CD4-positive, alpha-beta T cell treated with Interleukin-2 at 100 ng/mL for 4 hours (primary cell): ENCODE measurements at regions not wholly inside any gene's neighbourhood (a gene's known extent, or its start where the extent isn't known, plus 50 kb on each side); places are given as distances from the start of the nearest gene placed in this dataset.

Source experiments
- DNase-seq: peaks from one replicate; pipeline ENCODE4 v3.0.0-alpha.2; 2020; ENCODE audit warnings: low spot score

DNA sequence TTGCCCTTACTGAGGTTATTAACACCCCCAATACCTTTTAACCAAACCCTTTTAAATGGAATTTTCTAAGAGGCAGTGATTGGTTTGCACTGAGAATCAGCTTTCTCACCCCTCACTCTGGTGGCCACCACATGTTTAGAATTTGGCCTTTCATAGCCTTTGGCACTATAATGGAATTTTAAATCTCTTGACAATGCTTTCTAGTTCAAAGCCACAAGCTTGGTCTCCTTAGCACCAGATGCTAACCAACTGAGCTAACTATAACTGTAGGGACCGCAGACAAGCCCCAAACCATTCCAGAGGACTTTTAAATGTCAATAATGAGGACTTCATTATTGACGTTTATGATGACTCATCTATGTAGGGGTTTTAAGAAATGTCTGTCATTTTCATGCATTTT, 238.7 kb upstream of the SNX7 start:
- DNase-seq: no peak

DNA sequence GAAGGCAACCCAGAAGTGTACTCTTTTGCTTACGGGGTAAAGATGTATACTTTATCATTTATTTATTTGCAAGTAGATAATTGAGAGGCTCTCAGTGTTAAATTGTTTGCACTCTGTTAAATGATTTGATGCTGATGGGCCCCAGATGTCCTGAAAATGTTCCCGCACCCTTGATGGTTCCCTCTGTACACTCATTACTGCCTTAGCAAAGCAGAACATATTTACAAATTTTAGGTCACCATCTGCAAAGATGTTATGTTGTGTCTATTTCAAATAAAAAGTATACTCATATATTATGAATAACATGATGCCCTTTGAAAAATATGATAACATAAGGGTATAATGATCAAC, 240.5 kb upstream of the SNX7 start:
- DNase-seq: no peak

DNA sequence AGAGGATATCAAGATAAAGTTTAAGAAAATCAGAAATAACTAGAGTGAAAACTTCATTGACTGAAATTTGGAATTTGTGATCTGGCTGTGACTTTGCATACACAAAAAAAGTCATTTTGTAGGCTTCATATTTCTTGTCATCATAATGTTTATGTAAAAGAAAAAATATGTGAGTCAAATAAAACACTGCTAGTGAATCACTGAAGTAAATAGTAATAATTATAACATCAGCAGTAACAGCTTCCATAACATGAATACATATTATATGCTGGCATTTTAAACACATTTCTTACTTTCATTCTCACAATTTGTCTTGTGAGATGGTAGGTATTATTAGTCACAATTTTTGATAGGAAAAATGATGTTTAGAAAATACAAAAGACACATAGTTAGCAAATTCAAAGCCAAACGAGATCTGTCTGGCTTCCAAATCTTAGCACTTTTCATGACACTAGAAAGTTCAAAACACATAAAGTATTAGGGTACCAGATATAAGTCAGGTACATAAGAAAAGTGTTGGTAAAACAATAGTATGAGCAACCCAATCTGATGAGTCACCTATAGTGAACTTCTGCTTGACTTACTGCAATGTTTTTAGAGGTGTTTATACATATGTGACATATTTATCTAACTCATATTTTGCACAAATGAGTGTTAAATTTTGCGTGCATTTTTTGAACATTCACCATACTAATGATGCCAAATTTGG, 241.0 kb upstream of the SNX7 start:
- no peak for DNase-seq

DNA sequence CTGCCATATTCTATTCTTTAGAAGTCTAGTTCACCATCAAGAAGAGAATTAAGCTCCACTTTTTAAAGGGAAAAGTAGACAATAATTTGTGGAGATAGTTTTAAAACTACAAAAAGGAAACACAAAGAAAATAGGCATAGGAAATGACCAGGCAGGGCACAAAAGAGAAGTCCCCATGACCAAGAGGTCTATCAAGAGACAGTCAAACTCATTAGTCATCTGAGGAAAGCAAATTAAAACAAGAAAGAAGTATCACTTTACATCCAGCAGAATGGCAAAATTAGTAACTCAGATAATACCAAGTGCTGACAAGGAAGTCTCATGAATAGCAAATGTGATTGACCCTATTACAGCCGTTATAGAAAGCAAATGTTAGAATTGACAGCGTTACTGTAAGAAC, 243.7 kb upstream of the SNX7 start:
- DNase-seq: no peak

DNA sequence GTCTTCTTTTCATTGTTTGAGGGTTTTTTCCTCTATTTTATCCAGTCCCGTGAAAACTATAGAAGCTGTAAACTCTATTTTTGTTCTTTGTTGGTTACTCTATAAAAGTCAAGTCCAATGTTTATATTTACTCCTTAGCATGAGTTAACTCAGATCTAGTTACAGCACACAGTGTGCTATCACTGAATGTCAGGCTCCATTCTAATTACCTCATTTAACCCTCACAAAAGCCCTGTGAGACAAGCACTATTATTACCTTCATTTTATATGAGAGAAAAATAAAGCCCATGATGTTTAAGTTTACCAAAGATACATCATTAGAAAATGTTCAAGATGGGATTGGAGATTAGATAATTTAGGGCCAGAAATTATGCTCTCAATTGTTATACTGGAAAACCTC, 251.4 kb upstream of the SNX7 start:
- DNase-seq: no peak

DNA sequence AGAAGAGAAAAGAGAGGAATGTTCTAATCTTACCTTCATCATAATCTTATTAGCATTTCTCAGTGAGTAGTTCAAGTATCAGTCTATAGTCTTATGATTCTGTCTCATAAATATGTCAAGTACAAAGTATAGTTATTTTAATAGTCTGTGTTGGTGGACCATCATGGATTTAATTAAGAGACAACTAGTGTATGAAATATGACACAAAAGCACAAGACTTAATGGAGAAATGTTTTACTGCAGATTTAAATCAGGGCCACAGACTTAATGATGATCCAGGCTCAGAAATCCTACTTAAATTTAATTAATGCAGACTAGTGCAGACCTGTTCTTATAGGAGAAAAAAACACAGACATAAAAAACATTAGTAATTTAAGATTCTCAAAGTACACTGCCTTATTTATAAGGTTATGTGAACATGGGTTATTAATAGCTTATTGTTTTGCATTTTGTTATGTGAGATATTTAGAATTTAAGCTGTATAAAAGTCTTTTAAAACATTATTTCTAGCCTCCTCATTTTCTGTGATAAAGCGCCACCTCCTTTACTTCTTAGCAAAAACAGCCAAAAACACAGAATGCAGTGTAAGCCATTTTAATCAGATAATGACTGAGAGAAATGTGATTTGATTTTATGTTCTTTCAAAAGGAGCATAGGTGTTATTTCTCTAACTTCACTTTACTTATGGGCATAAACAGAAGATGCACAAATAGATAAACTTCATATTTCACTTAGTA, 255.0 kb upstream of the SNX7 start:
- DNase-seq: no peak

DNA sequence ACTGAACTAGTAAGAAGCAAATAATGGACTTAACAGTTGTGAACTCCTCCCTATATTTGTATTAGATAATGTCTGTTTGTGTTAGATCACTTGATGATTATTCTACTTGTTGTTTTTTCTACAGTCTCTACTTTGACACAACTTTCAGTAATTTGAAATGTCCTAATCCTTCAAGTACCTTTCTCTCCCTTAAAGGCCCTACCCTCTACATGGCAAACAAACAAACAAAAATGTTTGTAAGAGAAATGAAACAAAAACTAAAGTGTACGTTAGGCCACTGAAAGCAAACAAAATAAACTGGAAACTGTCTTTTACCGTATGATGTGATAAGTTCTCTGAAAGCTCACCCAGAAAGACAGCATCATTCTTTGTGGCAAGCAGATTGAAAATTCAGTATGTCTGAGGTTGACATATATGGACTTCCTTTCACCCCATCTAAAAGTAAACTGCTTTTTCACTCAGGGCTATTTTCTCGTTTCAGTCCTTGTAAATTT, 255.9 kb upstream of the SNX7 start:
- peak; percentile 16 for DNase-seq

DNA sequence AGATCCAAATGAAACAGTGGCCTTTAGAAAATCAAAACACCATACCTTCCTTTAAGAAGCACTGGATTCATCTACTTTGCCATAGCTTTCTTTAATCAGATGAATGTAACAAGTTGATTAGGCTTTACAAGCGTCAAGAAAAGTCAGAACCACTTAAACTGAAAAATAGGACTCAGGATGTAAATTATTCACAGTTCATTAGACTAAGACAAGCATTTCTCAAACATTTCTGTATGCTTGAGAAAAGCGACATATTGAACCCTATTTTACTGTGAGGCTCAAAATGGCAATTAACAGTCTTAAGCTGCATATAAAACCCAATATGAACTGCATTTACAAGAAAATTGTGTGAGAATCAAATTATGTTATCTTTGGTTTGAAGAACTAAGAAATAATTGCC, 256.7 kb upstream of the SNX7 start:
- no peak for DNase-seq

DNA sequence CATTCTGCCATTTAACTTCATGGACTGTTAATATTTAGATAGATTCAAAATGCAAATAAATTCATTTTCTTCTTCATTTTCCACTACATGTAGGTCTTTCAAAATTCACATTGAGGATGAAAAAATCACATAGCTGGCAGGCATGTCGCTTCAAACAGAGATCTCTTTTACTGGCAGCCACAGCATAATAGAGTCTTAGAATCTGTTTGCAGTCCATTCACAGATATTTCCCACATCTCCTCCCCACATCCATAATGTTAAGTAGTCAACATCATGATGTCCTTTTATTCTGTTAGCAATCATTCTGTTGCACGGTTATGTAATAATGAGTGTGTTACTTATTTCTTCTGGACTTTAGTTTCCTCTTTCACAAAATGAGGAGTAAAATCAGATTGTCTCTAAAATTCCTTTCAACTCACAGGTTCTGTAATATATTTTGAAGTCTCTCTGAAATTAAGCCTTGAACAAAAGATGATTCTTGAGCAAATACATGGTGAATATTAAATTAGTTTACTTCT, 257.5 kb upstream of the SNX7 start:
- DNase-seq: no peak

DNA sequence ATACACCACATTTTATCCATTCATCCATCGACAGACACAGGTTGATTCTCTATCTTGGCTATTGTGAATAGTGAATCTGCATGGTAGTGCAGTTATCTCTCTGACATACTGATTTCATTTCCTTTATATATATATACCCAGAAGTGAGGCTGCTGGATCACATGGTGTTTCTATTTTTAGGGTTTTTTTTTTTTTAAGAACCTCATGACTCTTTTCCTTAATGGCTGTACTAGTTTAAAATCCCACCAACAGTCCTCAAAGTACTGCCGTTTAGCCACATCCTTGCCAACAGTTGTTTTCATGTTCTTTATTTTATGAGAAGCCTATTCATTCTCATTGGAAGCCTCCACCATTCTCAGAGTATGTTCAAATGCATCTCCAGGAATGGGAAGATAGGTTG, 258.7 kb upstream of the SNX7 start:
- no peak for DNase-seq

DNA sequence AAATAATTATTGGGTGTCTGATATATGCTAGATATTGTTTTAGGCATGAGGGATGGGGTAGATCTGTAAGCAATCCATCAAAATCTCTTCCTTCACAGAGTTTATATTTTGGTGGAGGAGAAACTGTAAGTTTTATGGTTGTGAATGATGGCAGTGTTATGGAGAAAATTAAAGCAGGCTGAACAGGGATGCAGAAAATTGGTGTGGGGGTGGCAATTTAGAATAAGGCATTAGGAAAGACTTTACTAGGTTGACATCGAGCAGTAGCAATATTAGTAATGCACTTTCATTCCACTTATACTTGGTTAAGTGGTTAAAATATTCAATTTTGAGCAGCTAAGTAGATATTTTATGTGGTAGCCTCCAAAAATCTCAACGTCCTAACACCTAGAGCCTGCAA, 261.1 kb upstream of the SNX7 start:
- no peak for DNase-seq

DNA sequence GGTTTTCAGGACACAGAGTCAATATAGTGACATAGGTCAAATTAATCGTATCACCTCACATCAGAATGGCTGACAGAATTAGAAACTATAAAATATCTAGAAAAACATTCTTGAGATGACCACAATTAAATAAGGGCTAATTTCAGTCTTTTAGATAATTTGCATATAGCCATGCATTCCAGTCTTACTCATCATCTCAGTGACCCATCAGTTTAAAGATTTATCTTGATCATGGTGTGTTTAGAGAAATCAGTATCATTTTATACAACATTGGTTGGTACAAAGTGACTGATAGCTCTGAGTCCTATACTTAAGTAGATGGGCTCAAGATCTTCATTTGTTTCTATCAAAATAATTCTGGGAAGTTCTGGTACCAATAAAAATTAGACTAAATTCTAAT, 262.3 kb upstream of the SNX7 start:
- no peak for DNase-seq

DNA sequence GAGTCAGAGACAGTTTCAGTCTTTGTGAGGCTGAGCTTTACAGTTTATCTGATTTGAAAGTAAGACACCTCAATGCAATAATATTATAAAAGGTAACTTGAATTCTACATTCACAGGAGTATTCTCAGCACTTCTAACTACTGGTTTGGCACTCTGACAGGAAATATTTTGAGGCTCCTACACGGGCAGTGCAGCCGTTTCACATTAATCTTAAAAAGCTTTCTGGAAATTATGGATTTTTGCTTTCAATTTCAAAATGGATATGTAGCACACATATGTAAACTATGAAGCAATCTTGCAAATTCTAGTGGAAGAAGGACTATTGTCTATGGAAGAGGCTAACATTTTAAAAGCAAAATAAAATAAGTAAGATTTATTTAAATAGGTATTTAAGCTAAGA, 262.9 kb upstream of the SNX7 start:
- no peak for DNase-seq

DNA sequence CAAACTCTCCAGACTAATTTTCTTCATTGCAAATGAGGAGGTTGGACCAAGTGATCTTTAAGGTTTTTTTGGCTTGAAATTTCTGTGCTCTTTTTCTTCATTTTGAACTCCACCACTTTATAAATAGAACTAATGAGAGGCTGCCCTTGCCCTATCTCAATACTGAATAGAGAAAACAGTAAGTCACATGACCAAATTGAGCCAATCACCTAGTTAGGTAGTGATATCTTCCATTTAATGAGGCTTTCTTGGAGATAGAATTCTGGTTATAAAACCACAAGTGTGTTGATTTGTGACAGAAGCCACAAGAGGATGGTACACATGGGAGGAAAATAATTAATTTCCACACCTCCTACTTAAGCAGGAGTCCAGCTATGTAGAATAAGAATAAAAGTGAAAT, 263.4 kb upstream of the SNX7 start:
- DNase-seq: no peak

DNA sequence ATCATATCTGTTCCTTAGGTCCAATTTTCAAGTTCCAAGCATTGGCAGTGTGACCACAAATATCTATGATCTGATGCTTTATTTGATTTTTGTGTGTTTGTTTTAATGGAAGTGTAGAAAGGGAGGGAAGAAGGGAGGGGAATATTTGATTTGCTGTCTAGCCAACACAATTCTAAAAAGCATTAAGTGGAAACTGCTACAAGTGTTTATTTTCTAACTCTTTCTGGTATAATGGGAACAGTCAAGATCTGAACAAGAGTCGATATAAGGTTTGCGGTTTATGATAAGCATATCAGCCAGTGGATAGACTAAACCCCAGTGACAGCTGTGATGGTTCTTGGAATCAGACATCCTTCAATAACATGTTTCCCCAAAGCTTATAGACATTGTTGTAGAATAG, 267.8 kb upstream of the SNX7 start:
- no peak for DNase-seq

DNA sequence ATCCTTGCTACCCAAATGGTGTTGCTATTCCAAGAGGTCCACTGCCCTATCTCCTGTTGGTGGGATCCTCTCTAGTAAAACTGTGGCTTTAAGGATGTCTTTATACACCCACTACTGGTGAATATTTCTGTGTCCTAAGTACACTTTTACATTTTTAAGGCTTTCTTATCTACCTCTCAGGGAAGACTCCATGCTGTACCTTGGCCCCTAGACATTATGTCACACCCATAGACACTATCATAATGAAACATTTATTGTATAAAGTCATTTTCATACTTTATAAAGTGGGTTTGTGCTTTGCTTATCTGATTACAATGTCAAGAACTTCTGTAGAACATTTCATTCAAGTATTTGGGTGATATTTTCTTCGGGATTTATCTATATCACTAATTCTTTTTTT, 270.3 kb upstream of the SNX7 start:
- no peak for DNase-seq

DNA sequence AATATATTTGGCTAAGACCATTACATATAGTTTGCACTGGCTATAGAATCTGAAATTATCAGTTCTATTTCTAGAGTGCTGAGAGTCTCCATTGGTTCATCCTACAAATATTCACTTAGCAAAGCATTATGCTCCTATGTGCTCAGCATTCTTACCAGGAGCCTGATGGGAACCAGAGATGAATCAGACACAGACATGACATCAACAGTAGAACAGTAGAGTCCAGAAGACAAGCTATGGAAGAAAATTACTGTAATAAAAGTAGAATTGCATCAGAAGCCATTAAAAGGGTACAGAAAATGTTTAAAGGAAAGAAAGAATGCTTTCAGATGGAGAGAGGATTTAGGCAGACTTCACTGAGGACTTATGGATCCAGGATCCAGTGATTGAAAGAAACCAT, 271.7 kb upstream of the SNX7 start:
- no peak for DNase-seq

DNA sequence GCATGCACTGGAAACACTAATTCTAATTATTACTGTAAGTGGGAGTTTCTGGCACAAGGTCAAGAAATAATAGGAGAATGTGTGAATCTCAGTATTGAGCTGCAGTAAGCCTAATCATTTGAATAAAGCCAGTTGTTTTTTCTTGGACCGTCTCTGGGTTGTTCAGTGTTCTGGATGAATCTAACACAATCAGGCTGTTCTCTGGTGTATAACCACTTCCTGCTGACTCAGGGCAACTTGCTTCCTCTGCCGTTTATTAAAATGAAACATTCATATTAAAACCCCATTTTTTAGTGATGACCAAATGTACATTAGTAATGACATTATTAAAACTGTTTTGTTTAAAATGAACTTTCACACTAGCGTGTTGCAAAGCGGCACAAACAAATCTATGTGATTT, 273.1 kb upstream of the SNX7 start:
- DNase-seq: peak; percentile 59

DNA sequence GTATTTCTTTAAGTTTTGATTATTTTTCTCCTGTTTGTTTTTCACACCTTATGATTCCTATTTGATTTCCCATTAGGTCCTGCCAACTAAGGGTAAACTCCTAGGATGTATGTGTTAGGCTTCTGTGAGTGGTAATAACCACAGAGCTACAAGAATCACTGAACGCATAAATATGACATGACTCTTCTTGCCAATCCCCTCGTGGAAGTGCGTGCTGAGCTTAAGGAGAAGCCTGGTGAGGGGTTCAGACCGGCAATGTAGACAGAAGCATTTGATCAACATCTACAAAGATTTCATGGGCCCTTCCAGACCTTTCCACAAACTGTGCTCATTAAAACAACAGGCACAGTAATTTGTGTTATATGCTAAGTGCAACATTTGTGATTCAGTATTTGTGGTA, 273.8 kb upstream of the SNX7 start:
- DNase-seq: no peak

DNA sequence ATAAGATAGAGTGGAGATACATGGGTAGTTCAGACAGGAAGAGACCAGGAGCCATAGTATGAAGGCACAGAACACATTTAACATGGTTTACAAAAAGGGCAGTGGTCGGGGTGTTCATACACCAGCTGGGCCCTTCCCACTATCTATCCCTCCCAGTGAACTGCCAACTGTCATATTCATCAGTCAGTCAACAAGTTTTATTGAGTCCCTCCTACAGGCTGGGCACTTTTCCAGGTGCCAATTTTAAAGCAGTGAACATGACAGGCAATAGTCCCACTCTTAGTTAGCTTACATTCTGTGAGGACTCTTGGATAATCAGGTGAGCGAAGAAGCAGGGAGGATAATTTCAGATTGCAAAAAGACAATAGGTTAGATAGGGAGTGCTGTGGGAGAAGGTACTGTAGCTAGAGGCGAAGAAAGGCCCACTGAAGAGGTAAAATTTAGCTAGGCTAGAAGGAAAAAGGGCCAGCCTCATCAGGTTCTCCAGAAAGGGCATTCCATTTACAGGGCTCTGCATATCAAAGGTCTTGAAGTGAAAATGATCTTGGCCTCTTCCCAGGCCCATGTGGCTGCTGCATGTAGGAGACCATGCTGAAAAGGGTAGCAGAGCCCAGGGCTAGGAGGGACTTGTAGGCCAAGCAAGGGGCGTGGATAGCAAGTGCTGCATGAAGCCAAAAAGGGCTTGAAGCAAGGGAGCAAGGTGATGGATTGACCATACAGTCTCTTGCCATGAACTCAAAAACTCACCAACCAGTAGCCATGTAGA, 274.7 kb upstream of the SNX7 start:
- no peak for DNase-seq

DNA sequence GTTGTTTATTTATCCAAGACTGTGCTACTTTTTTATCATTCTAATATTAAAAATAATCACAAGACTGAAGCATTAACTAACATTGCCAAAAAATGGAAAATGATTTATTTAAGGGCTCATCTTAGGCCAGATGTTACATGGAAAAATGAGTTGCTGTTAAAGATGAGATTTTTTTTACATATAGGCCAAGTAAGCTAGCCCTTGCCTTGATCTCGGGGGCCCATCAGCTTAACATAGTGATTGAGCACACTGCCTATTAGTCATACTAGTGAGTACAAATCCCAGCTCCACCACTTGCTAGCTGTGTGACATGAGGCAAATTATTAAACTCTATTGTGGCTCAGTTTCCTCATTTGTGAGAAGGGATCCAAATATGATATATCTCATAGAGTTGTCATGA, 275.9 kb upstream of the SNX7 start:
- no peak for DNase-seq

DNA sequence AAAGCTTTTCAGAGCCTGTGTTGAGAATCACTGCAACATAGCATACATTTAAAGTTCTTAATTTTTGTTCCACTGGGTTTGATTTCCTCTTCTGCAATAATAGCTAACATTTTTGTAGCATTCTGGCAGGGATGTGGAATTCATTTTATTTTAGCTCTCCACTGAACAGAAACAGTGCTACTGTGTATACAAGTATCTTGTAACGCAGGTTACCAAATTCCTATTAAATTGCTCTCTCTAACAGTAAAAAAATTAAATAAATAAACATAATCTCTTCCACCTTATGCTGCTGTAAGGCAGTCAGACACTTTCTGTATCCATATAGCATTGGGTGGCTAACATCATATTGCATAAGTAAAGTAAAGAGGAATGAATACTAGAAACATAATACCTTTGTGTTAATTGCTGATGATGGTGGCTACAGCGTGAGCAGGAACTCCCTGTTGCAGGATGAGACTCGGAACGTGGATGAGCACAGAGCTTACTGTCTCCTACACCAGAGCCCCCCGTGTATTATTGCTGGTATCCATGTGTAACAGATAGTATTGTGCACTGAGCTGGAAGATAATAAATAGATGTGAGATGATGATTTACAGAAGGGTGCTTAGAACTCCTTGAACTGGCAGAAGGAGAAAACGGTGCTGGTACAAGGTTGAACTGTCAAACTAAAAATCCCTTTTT, 276.9 kb upstream of the SNX7 start:
- DNase-seq: no peak
